ENCODE measurements at regions not wholly inside any gene's neighbourhood (a gene's known extent, or its start where the extent isn't known, plus 50 kb on each side); places are given as distances from the start of the nearest gene placed in this dataset.

DNA sequence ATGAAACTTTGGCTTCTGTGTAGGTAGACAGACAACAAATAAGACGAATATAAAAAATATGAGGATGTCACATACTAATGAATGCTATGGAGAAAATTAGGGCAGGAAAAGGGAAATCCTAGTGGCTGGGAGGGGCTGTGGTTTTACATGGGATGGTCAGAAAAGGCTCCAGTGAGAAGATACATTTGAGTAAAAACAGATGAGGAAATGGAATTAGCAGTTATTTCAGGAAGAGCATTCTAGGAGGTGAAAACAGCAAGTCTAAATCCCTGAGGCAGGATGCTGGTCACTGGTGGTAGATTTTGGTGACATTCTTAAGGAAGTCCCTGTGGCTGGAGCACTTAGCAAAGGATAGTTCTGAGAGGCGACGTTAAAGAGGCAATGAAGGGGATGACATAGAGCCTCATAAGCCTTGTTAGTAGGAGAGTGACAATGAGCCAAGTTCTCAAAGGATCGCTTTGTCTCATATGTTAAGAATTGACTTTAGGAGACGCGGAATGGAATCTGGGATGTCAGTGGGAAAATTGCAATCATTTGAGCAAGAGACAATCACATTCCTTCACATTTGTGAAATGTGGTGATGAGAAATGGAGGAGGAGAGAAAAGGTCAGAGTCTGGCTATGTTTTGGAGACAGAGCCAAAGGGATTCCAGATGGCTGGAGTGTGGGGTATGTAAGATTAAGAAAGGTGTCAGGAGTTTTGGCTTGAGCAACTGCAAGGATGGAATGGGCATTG, 384.7 kb upstream of the FZD8 start:
- ChIA-PET CTCF (no interaction called here), RAD21 (ENCODE audit: unreplicated experiment) (no interaction called here), POLR2A (no interaction called here), SMC1A (ENCODE audit: uncharacterized antibody, unreplicated experiment) (no interaction called here)
- Histone ChIP-seq H3K27me3 (replicated peaks in 1 of 2; ENCODE audit: control insufficient read depth in 2 of 2, insufficient read depth in 2 of 2, low read length in 1 of 2) (no peaks in the 10 kb centered on the region), H3K27ac (ENCODE audit: control insufficient read depth, insufficient read depth) (no peak overlapping the region), H3K36me3 (ENCODE audit: control insufficient read depth in 2 of 2, insufficient read depth in 2 of 2, low read length in 1 of 2) (no peaks in the 10 kb centered on the region), H3K4me2 (ENCODE audit: control insufficient read depth, insufficient read depth) (no peak overlapping the region), H4K20me1 (ENCODE audit: control insufficient read depth, insufficient read depth) (no peaks in the 10 kb centered on the region), H3K9me3 (replicated peaks; ENCODE audit: control insufficient read depth, insufficient read depth, low read length) (no peaks in the 10 kb centered on the region), H2AFZ (ENCODE audit: control insufficient read depth, low read depth, low read length) (no peak overlapping the region), H3K4me3 (no peak overlapping the region), H3K4me1 (ENCODE audit: control insufficient read depth, insufficient read depth, low read length) (no peaks in the 10 kb centered on the region), H3K9ac (ENCODE audit: control insufficient read depth, insufficient read depth, low read length) (no peak overlapping the region), H3K79me2 (ENCODE audit: control insufficient read depth, insufficient read depth, low read length) (no peaks in the 10 kb centered on the region)
- intact Hi-C loops (cut with micrococcal nuclease; ENCODE audit: unreplicated experiment) = no loop called here
- in situ Hi-C loops (cut with MboI) = no loop called here
- FAIRE-seq (no peak), ATAC-seq (no peak), DNase-seq (ENCODE audit: low read depth, low spot score) (no peak)
- WGBS (ENCODE audit: insufficient coverage, insufficient replicate concordance, low lambda C conversion rate, missing lambda C conversion rate) = 41% methylated on average over 6 of the region's 6 CpGs
- no TSS peak for BruUV-seq (replicated peaks)
- no peak for TF ChIP-seq POLR2AphosphoS5 (IDR thresholded peaks at IDR 0.05; ENCODE audit: low read length)
- TF ChIP-seq JUND (IDR thresholded peaks at IDR 0.05; ENCODE audit: low read depth, low read length) = no peak

GRCh38 chr10:36026081-36026480, 384.0 kb upstream of the FZD8 start:
- BruUV-seq (replicated peaks) = no TSS peak
- H2AFZ ChIP-seq (ENCODE audit: control insufficient read depth, low read depth, low read length) = no peak overlapping the region
- no peak overlapping the region for H3K4me2 ChIP-seq (ENCODE audit: control insufficient read depth, insufficient read depth)
- ChIA-PET SMC1A (ENCODE audit: uncharacterized antibody, unreplicated experiment) (no interaction called here), CTCF (no interaction called here), RAD21 (ENCODE audit: unreplicated experiment) (no interaction called here), POLR2A (no interaction called here)
- in situ Hi-C loops (cut with MboI) (no loop called here), intact Hi-C loops (cut with micrococcal nuclease; ENCODE audit: unreplicated experiment) (no loop called here)
- H3K27ac ChIP-seq (ENCODE audit: control insufficient read depth, insufficient read depth) = no peak overlapping the region
- WGBS (ENCODE audit: insufficient coverage, insufficient replicate concordance, low lambda C conversion rate, missing lambda C conversion rate) = 39% methylated on average over 6 of the region's 6 CpGs
- no peak for ATAC-seq
- H3K4me3 ChIP-seq = no peak overlapping the region
- no peaks in the 10 kb centered on the region for H4K20me1 ChIP-seq (ENCODE audit: control insufficient read depth, insufficient read depth)
- no peaks in the 10 kb centered on the region for H3K27me3 ChIP-seq (replicated peaks in 1 of 2; ENCODE audit: control insufficient read depth in 2 of 2, insufficient read depth in 2 of 2, low read length in 1 of 2)
- no peaks in the 10 kb centered on the region for H3K9me3 ChIP-seq (replicated peaks; ENCODE audit: control insufficient read depth, insufficient read depth, low read length)
- DNase-seq (ENCODE audit: low read depth, low spot score) = no peak
- H3K4me1 ChIP-seq (ENCODE audit: control insufficient read depth, insufficient read depth, low read length) = no peaks in the 10 kb centered on the region
- H3K36me3 ChIP-seq (ENCODE audit: control insufficient read depth in 2 of 2, insufficient read depth in 2 of 2, low read length in 1 of 2) = no peaks in the 10 kb centered on the region
- H3K79me2 ChIP-seq (ENCODE audit: control insufficient read depth, insufficient read depth, low read length) = no peaks in the 10 kb centered on the region
- FAIRE-seq = no peak
- no peak overlapping the region for H3K9ac ChIP-seq (ENCODE audit: control insufficient read depth, insufficient read depth, low read length)
- TF ChIP-seq, protein P1, sequence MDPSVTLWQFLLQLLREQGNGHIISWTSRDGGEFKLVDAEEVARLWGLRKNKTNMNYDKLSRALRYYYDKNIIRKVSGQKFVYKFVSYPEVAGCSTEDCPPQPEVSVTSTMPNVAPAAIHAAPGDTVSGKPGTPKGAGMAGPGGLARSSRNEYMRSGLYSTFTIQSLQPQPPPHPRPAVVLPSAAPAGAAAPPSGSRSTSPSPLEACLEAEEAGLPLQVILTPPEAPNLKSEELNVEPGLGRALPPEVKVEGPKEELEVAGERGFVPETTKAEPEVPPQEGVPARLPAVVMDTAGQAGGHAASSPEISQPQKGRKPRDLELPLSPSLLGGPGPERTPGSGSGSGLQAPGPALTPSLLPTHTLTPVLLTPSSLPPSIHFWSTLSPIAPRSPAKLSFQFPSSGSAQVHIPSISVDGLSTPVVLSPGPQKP (IDR thresholded peaks at IDR 0.05; ENCODE audit: low read depth, low read length) = no peak
- no peak for TF ChIP-seq EZH2 (IDR thresholded peaks at IDR 0.05; ENCODE audit: borderline replicate concordance, control insufficient read depth, low read depth, low read length)
- TF ChIP-seq YBX1 (IDR thresholded peaks at IDR 0.05) = no peak
- no peak for TF ChIP-seq RAD51 (IDR thresholded peaks at IDR 0.05)
- TF ChIP-seq, protein P2, sequence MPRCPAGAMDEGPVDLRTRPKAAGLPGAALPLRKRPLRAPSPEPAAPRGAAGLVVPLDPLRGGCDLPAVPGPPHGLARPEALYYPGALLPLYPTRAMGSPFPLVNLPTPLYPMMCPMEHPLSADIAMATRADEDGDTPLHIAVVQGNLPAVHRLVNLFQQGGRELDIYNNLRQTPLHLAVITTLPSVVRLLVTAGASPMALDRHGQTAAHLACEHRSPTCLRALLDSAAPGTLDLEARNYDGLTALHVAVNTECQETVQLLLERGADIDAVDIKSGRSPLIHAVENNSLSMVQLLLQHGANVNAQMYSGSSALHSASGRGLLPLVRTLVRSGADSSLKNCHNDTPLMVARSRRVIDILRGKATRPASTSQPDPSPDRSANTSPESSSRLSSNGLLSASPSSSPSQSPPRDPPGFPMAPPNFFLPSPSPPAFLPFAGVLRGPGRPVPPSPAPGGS (IDR thresholded peaks at IDR 0.05; ENCODE audit: borderline replicate concordance, insufficient read depth, low read depth, low read length, poor library complexity, severe bottlenecking) = no peak
- TF ChIP-seq, protein P3, sequence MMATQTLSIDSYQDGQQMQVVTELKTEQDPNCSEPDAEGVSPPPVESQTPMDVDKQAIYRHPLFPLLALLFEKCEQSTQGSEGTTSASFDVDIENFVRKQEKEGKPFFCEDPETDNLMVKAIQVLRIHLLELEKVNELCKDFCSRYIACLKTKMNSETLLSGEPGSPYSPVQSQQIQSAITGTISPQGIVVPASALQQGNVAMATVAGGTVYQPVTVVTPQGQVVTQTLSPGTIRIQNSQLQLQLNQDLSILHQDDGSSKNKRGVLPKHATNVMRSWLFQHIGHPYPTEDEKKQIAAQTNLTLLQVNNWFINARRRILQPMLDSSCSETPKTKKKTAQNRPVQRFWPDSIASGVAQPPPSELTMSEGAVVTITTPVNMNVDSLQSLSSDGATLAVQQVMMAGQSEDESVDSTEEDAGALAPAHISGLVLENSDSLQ (IDR thresholded peaks at IDR 0.05) = no peak
- TF ChIP-seq HDAC2 (IDR thresholded peaks at IDR 0.05) = no peak
- no peak for TF ChIP-seq HDGF (IDR thresholded peaks at IDR 0.05)
- no peak for TF ChIP-seq CBX5 (IDR thresholded peaks at IDR 0.05; ENCODE audit: low read depth)
- no peak for TF ChIP-seq GABPA (IDR thresholded peaks at IDR 0.05; ENCODE audit: low read depth)
- no peak for TF ChIP-seq ZBED1 (IDR thresholded peaks at IDR 0.05; ENCODE audit: borderline replicate concordance)
- no peak for TF ChIP-seq HCFC1 (IDR thresholded peaks at IDR 0.05; ENCODE audit: low read length)
